ENCODE measurements at regions not wholly inside any gene's neighbourhood (a gene's known extent, or its start where the extent isn't known, plus 50 kb on each side); places are given as distances from the start of the nearest gene placed in this dataset.

DNA sequence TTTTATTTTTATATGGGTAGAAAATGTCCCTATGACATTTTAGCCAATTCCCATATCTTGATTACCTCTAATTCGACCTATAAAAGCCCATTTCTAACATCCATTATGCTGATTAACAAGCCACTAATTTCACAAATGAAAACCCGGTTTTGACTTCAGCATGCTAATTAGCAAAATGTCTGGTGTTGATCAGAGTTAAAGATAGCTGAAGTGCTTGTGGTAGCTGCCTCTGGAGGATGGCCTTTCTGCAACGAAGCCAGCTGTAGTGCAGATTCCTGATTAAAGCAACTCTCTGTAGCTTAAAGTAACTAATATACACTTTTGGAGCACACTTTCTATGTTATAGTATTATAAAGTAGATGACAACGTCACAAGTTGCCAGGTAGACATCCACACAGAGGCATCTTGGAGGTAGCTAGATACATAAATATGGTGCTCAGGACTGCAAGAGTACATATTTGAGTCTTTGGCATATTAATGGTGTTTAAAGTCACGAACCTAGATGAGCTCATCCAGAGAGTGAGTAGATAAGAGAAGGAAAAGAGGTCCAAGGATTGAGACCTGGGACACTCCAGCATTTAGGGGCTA is 239.5 kb downstream of the BRINP2 start:
- Histone ChIP-seq H3K14ac (replicated peaks; ENCODE audit: low read depth, low read length) (no peak overlapping the region), H3K9ac (ENCODE audit: low read depth, low read length) (no peak overlapping the region), H4K5ac (ENCODE audit: low read depth, low read length) (no peak overlapping the region), H3K23ac (ENCODE audit: low read depth, low read length) (no peak overlapping the region), H2BK120ac (ENCODE audit: low read depth, low read length) (no peak overlapping the region), H2BK15ac (ENCODE audit: low read depth, low read length) (no peak overlapping the region), H2AFZ (replicated peaks; ENCODE audit: low read length, poor library complexity) (no peak overlapping the region), H2AK9ac (replicated peaks; ENCODE audit: low read depth, low read length, poor library complexity) (no peak overlapping the region), H3K4ac (ENCODE audit: low read depth, low read length) (no peak overlapping the region), H2BK5ac (ENCODE audit: low read depth, low read length, poor library complexity, severe bottlenecking) (no peak overlapping the region), H3K56ac (ENCODE audit: extremely low read depth, insufficient read depth, low read length) (no peak overlapping the region), H3K4me2 (ENCODE audit: low read depth, low read length) (no peak overlapping the region), H3K4me1 (ENCODE audit: control insufficient read depth, insufficient read depth, low read length) (no peaks in the 10 kb centered on the region), H3K36me3 (ENCODE audit: control insufficient read depth, insufficient read depth, low read length) (no peaks in the 10 kb centered on the region), H3K18ac (ENCODE audit: low read depth, low read length) (no peak overlapping the region), H4K20me1 (ENCODE audit: insufficient read depth, low read length) (no peaks in the 10 kb centered on the region), H3K9me3 (ENCODE audit: control insufficient read depth, insufficient read depth, low read length) (no peaks in the 10 kb centered on the region), H2BK20ac (ENCODE audit: low read depth, low read length) (no peak overlapping the region), H3K27me3 (ENCODE audit: control insufficient read depth, insufficient read depth, low read length) (no peaks in the 10 kb centered on the region), H3K4me3 (ENCODE audit: insufficient read depth, low read depth, low read length) (no peak overlapping the region), H2AK5ac (ENCODE audit: low read depth, low read length) (no peak overlapping the region), H3K9me1 (ENCODE audit: insufficient read depth, low read length) (no peaks in the 10 kb centered on the region), H3K79me1 (ENCODE audit: low read depth in 1 of 2, low read length in 2 of 2) (no peaks in the 10 kb centered on the region), H4K8ac (ENCODE audit: low read depth in 2 of 2, low read length in 2 of 2) (no peak overlapping the region), H3K27ac (ENCODE audit: insufficient read depth, low read length) (no peak overlapping the region), H4K91ac (ENCODE audit: insufficient read depth, low read depth, low read length) (no peak overlapping the region)
- in situ Hi-C loops (cut with MboI; ENCODE audit: low sequenced_read_pairs) (no loop called here), intact Hi-C loops (cut with micrococcal nuclease) (no loop called here), dilution Hi-C loops (cut with HindIII; ENCODE audit: low sequenced_read_pairs, unreplicated experiment) (no loop called here)
- no CpG with 5 or more reads among the region's 5 CpGs for WGBS, 2 experiments (ENCODE audit: extremely low coverage in 2 of 2, insufficient read length in 1 of 2)
- POLR2A ChIA-PET (ENCODE audit: unreplicated experiment), result no interaction called here
- ATAC-seq (ENCODE audit: low read depth), result no peak
- CTCF ChIA-PET, result interaction anchor here (0.6 kb wide), 1 partner anchor 148 kb away, joined by 3 read pairs; no protein-coding TSS in a partner anchor
- no peak for DNase-seq
- BruUV-seq (replicated peaks), result no TSS peak
- TF ChIP-seq MAZ (IDR thresholded peaks at IDR 0.05; ENCODE audit: borderline replicate concordance, low read depth, low read length), result no peak
- no peak for TF ChIP-seq MAFK (IDR thresholded peaks at IDR 0.05; ENCODE audit: low read depth, low read length)
- no peak for TF ChIP-seq CHD1 (IDR thresholded peaks at IDR 0.05; ENCODE audit: low read depth, low read length)
- no peak for TF ChIP-seq BHLHE40 (IDR thresholded peaks at IDR 0.05; ENCODE audit: low read depth, low read length)
- no peak for TF ChIP-seq RFX5 (IDR thresholded peaks at IDR 0.05; ENCODE audit: low read depth, low read length)
- no peak for TF ChIP-seq RAD21 (IDR thresholded peaks at IDR 0.05; ENCODE audit: low read length)
- TF ChIP-seq CTCF (conservative IDR thresholded peaks at IDR 0.05; ENCODE audit: low read depth, low read length), result no peak
- TF ChIP-seq POLR2A (IDR thresholded peaks at IDR 0.05; ENCODE audit: low read depth, low read length), result no peak
- TF ChIP-seq SMC3 (IDR thresholded peaks at IDR 0.05; ENCODE audit: low read depth, low read length), result no peak
- TF ChIP-seq FOS (IDR thresholded peaks at IDR 0.05; ENCODE audit: low read depth, low read length), result no peak
- no peak for TF ChIP-seq MXI1 (IDR thresholded peaks at IDR 0.05; ENCODE audit: borderline replicate concordance, low read depth, low read length)
- TF ChIP-seq RCOR1 (IDR thresholded peaks at IDR 0.05; ENCODE audit: insufficient replicate concordance, low read length), result no peak
- no peak for TF ChIP-seq NFE2L2 (IDR thresholded peaks at IDR 0.05; ENCODE audit: low read depth, low read length)
- no peak for TF ChIP-seq ELK1 (IDR thresholded peaks at IDR 0.05; ENCODE audit: borderline replicate concordance, low read depth, low read length)
- no peak for TF ChIP-seq USF2 (IDR thresholded peaks at IDR 0.05; ENCODE audit: low read depth, low read length)
- TF ChIP-seq CEBPB (IDR thresholded peaks at IDR 0.05; ENCODE audit: low read depth, low read length), result no peak
